Naive thymus-derived CD4-positive, alpha-beta T cell (primary cell): ENCODE measurements at regions not wholly inside any gene's neighbourhood (a gene's known extent, or its start where the extent isn't known, plus 50 kb on each side); places are given as distances from the start of the nearest gene placed in this dataset.

ENCODE experiments used
- ATAC-seq: fragments of 150-1000 bp; cut with Tn5 transposase; 2 replicates; pipeline ENCODE4 v1.10.0; 2021; ENCODE audit warnings: mild to moderate bottlenecking, moderate library complexity
- CTCF ChIA-PET: fragments of 350-600 bp; sonication (Branson Sonifier 250); formaldehyde crosslinking; loops from one replicate; lab custom pipeline; 2021; ENCODE audit warnings: antibody characterized with exemption; lab: Charles Lee
- POLR2A ChIA-PET: fragments of 350-600 bp; sonication (Branson Sonifier 250); formaldehyde crosslinking; loops from one replicate; lab custom pipeline; 2021; ENCODE audit warnings: antibody characterized with exemption, inconsistent platforms; lab: Charles Lee
- DNase-seq, 9 donors: peaks; one replicate each; pipeline versions ENCODE4 v3.0.0 to v3.0.0-alpha.2; 2020 to 2022; ENCODE audit warnings: mixed read lengths in 1 of 9
- H3K27ac ChIP-seq: one replicate; pipeline ENCODE4 v1.7.0; 2013; ENCODE audit warnings: mild to moderate bottlenecking, low read depth, low read length, moderate library complexity
- H3K27me3 ChIP-seq, 2 donors: one replicate each; pipeline ENCODE4 v1.7.0; 2013; ENCODE audit warnings: low read length in 2 of 2, mild to moderate bottlenecking in 2 of 2, moderate library complexity in 2 of 2; ENCODE audit not compliant: control insufficient read depth in 2 of 2, insufficient read depth in 2 of 2
- H3K36me3 ChIP-seq, 3 experiments: 1 replicate in 2 of 3; 2 replicates in 1 of 3; pipeline ENCODE4 v1.7.0; 2013; ENCODE audit warnings: low read length in 3 of 3, mild to moderate bottlenecking in 3 of 3, moderate library complexity in 1 of 3; ENCODE audit not compliant: insufficient read depth in 3 of 3, control insufficient read depth in 2 of 3
- H3K4me1 ChIP-seq, 2 donors: one replicate each; pipeline ENCODE4 v1.7.0; 2013; ENCODE audit warnings: low read length in 2 of 2, mild to moderate bottlenecking in 2 of 2, moderate library complexity in 1 of 2; ENCODE audit not compliant: control insufficient read depth in 2 of 2, insufficient read depth in 2 of 2
- H3K4me3 ChIP-seq: 2 replicates; pipeline ENCODE4 v1.7.0; 2013; ENCODE audit warnings: mild to moderate bottlenecking, low read length
- H3K9me3 ChIP-seq, 3 experiments: 1 replicate in 2 of 3; 2 replicates in 1 of 3; pipeline ENCODE4 v1.7.0; 2013; ENCODE audit warnings: low read length in 3 of 3; ENCODE audit not compliant: control insufficient read depth in 2 of 3
- H3K27ac Mint-ChIP-seq, 9 donors: one replicate each; pipeline ENCODE4 v1.8.0; 2020 to 2022; ENCODE audit warnings: mixed read lengths in 9 of 9, mild to moderate bottlenecking in 8 of 9, moderate library complexity in 5 of 9, inconsistent platforms in 2 of 9
- H3K27me3 Mint-ChIP-seq, 5 donors: one replicate each; pipeline ENCODE4 v1.8.0; 2021 to 2022; ENCODE audit warnings: mixed read lengths in 5 of 5, mild to moderate bottlenecking in 1 of 5
- H3K36me3 Mint-ChIP-seq, 5 donors: one replicate each; pipeline ENCODE4 v1.8.0; 2020 to 2022; ENCODE audit warnings: mixed read lengths in 5 of 5, mild to moderate bottlenecking in 3 of 5, inconsistent platforms in 1 of 5
- H3K4me1 Mint-ChIP-seq, 7 donors: one replicate each; pipeline ENCODE4 v1.8.0; 2020 to 2022; ENCODE audit warnings: mixed read lengths in 7 of 7, mild to moderate bottlenecking in 3 of 7, inconsistent platforms in 1 of 7
- H3K4me3 Mint-ChIP-seq, 10 donors: one replicate each; pipeline ENCODE4 v1.8.0; 2020 to 2022; ENCODE audit warnings: mild to moderate bottlenecking in 10 of 10, mixed read lengths in 10 of 10, moderate library complexity in 6 of 10, inconsistent platforms in 2 of 10
- H3K9me3 Mint-ChIP-seq, 11 donors: one replicate each; pipeline ENCODE4 v1.8.0; 2020 to 2022; ENCODE audit warnings: mixed read lengths in 11 of 11, mild to moderate bottlenecking in 4 of 11, inconsistent platforms in 1 of 11, moderate library complexity in 1 of 11
- intact Hi-C, 2 donors: fragments of 100-400 bp; cut with micrococcal nuclease; formaldehyde crosslinking; loops; one replicate each; pipeline ENCODE4 v1.15.1; 2023

GRCh38 chr14:101198398-101199027, 295.0 kb upstream of the RTL1 start:
- no peak overlapping the region for H3K27ac ChIP-seq
- no peaks in the 10 kb centered on the region for H3K27me3 ChIP-seq
- ChIA-PET POLR2A (no interaction called here), CTCF (no interaction called here)
- Mint-ChIP-seq H3K27me3 (peaks cover 0 to 8% (median 0%) of the 10 kb centered on the region in 5 donors), H3K4me1 (no peaks in the 10 kb centered on the region), H3K9me3 (peaks cover 0 to 6% (median 4%) of the 10 kb centered on the region in 11 donors), H3K4me3 (no peak overlapping the region), H3K27ac (no peak overlapping the region), H3K36me3 (peaks cover 0 to 4% (median 0%) of the 10 kb centered on the region in 5 donors)
- peaks cover 0 to 6% (median 0%) of the 10 kb centered on the region in 3 experiments for H3K9me3 ChIP-seq
- peak; percentile 13 for ATAC-seq
- intact Hi-C loops, result no loop called here
- no peaks in the 10 kb centered on the region for H3K4me1 ChIP-seq
- H3K36me3 ChIP-seq, result no peaks in the 10 kb centered on the region
- H3K4me3 ChIP-seq, result no peak overlapping the region
- DNase-seq, result peak in 1 of 9 donors; percentile 9

GRCh38 chr14:101199028-101199770, 295.7 kb upstream of the RTL1 start:
- H3K27ac Mint-ChIP-seq, result no peak overlapping the region
- no peak overlapping the region for H3K27ac ChIP-seq
- H3K4me3 ChIP-seq, result no peak overlapping the region
- no peaks in the 10 kb centered on the region for H3K4me1 ChIP-seq
- no peaks in the 10 kb centered on the region for H3K36me3 ChIP-seq
- no peaks in the 10 kb centered on the region for H3K4me1 Mint-ChIP-seq
- H3K4me3 Mint-ChIP-seq, result no peak overlapping the region
- DNase-seq (peak in 1 of 9 donors; percentile 11), ATAC-seq (no peak)
- ChIA-PET POLR2A (no interaction called here), CTCF (no interaction called here)
- peaks cover 0 to 13% (median 9%) of the 10 kb centered on the region in 11 donors for H3K9me3 Mint-ChIP-seq
- H3K36me3 Mint-ChIP-seq, result peaks cover 0 to 9% (median 0%) of the 10 kb centered on the region in 5 donors
- H3K9me3 ChIP-seq, result peaks cover 0 to 6% (median 0%) of the 10 kb centered on the region in 3 experiments
- intact Hi-C loops, result no loop called here
- no peaks in the 10 kb centered on the region for H3K27me3 ChIP-seq
- H3K27me3 Mint-ChIP-seq, result peaks cover 0 to 7% (median 0%) of the 10 kb centered on the region in 5 donors

- intact Hi-C loops, result no loop called here
- peaks cover 0 to 7% (median 0%) of the 10 kb centered on the region in 5 donors for H3K27me3 Mint-ChIP-seq
Measured at GRCh38 chr14:101200008-101200649, 296.6 kb upstream of the RTL1 start.

GRCh38 chr14:101200650-101201516, 297.4 kb upstream of the RTL1 start:
- no peaks in the 10 kb centered on the region for H3K36me3 ChIP-seq
- H3K4me1 ChIP-seq, result no peaks in the 10 kb centered on the region
- ChIA-PET CTCF (no interaction called here), POLR2A (no interaction called here)
- no peaks in the 10 kb centered on the region for H3K4me1 Mint-ChIP-seq
- peaks cover 0 to 11% (median 0%) of the 10 kb centered on the region in 5 donors for H3K36me3 Mint-ChIP-seq
- no peak overlapping the region for H3K27ac ChIP-seq
- H3K27me3 Mint-ChIP-seq, result peaks cover 0 to 7% (median 0%) of the 10 kb centered on the region in 5 donors
- H3K27ac Mint-ChIP-seq, result no peak overlapping the region
- ATAC-seq, result no peak
- intact Hi-C loops, result no loop called here
- no peak overlapping the region for H3K4me3 ChIP-seq
- DNase-seq, result peak in 1 of 9 donors; percentile 7
- peaks cover 0 to 9% (median 0%) of the 10 kb centered on the region in 3 experiments for H3K9me3 ChIP-seq
- no peak overlapping the region for H3K4me3 Mint-ChIP-seq
- H3K27me3 ChIP-seq, result no peaks in the 10 kb centered on the region
- peaks cover 2 to 23% (median 12%) of the 10 kb centered on the region in 11 donors for H3K9me3 Mint-ChIP-seq

More at GRCh38 chr14:101200008-101200649, 296.6 kb upstream of the RTL1 start:
- no peak for ATAC-seq
- H3K36me3 ChIP-seq, result no peaks in the 10 kb centered on the region
- peaks cover 0 to 9% (median 0%) of the 10 kb centered on the region in 3 experiments for H3K9me3 ChIP-seq
- no peak overlapping the region for H3K27ac ChIP-seq
- Mint-ChIP-seq H3K4me1 (no peaks in the 10 kb centered on the region), H3K9me3 (peaks cover 0 to 16% (median 10%) of the 10 kb centered on the region in 11 donors), H3K27ac (no peak overlapping the region), H3K36me3 (peaks cover 0 to 9% (median 0%) of the 10 kb centered on the region in 5 donors), H3K4me3 (no peak overlapping the region)
- no peak overlapping the region for H3K4me3 ChIP-seq
- H3K27me3 ChIP-seq, result no peaks in the 10 kb centered on the region
- DNase-seq, result no peak
- no peaks in the 10 kb centered on the region for H3K4me1 ChIP-seq
- CTCF ChIA-PET, result no interaction called here
- POLR2A ChIA-PET, result no interaction called here

- Histone ChIP-seq H3K4me1 (no peaks in the 10 kb centered on the region), H3K4me3 (no peak overlapping the region), H3K27ac (no peak overlapping the region), H3K27me3 (no peaks in the 10 kb centered on the region), H3K9me3 (peaks cover 0 to 9% (median 0%) of the 10 kb centered on the region in 3 experiments), H3K36me3 (no peaks in the 10 kb centered on the region)
- peaks cover 0 to 11% (median 0%) of the 10 kb centered on the region in 5 donors for H3K36me3 Mint-ChIP-seq
- intact Hi-C loops, result no loop called here
- H3K9me3 Mint-ChIP-seq, result peaks cover 9 to 31% (median 17%) of the 10 kb centered on the region in 11 donors
- H3K27ac Mint-ChIP-seq, result no peak overlapping the region
- DNase-seq (peak in 1 of 9 donors; percentile 8), ATAC-seq (no peak)
- H3K4me1 Mint-ChIP-seq, result no peaks in the 10 kb centered on the region
- CTCF ChIA-PET, result no interaction called here
- peaks cover 0 to 7% (median 0%) of the 10 kb centered on the region in 5 donors for H3K27me3 Mint-ChIP-seq
- POLR2A ChIA-PET, result no interaction called here
- no peak overlapping the region for H3K4me3 Mint-ChIP-seq
Measured at GRCh38 chr14:101201535-101202151, 298.1 kb upstream of the RTL1 start.
